Endometrium (tissue), 2 donors: ENCODE measurements at regions not wholly inside any gene's neighbourhood (a gene's known extent, or its start where the extent isn't known, plus 50 kb on each side); places are given as distances from the start of the nearest gene placed in this dataset.
"Not testable (repeated sequence)": the region's sequence is repeated elsewhere in the genome, so short reads cannot be mapped to it uniquely, and the experiment has no call there.

Experiments used
- FAIRE-seq: peaks from 2 replicates; lab custom pipeline; 2012; peaks lifted over from hg19 to GRCh38; lab: Jason Lieb, UNC
- donor health status: control.
- donor health status: control.

GRCh38 chr6:169980826-169981450 lies 229.5 kb downstream of the ERMARD start:
- FAIRE-seq, result no peak

GRCh38 chr6:169979873-169980432 lies 228.5 kb downstream of the ERMARD start:
- FAIRE-seq, result no peak

GRCh38 chr6:169978615-169979161 lies 227.3 kb downstream of the ERMARD start:
- no peak for FAIRE-seq

- no peak for FAIRE-seq
These were observed 226.2 kb downstream of the ERMARD start for GRCh38 chr6:169977434-169978265.

GRCh38 chr6:169976301-169977081 lies 225.1 kb downstream of the ERMARD start:
- FAIRE-seq, result no peak

GRCh38 chr6:169975701-169976100 lies 224.3 kb downstream of the ERMARD start:
- FAIRE-seq, result no peak

GRCh38 chr6:169975286-169975685 lies 223.9 kb downstream of the ERMARD start:
- no peak for FAIRE-seq

- no peak for FAIRE-seq
These were observed 223.2 kb downstream of the ERMARD start for GRCh38 chr6:169974663-169975062.

GRCh38 chr6:169973588-169974467 lies 222.4 kb downstream of the ERMARD start:
- not testable (repeated sequence) for FAIRE-seq

GRCh38 chr6:169972736-169973135 lies 221.3 kb downstream of the ERMARD start:
- no peak for FAIRE-seq

- FAIRE-seq, result no peak
These were observed 220.8 kb downstream of the ERMARD start for GRCh38 chr6:169972101-169972651.

GRCh38 chr6:169971081-169971861 lies 219.8 kb downstream of the ERMARD start:
- FAIRE-seq, result no peak

- no peak for FAIRE-seq
These were observed 219.0 kb downstream of the ERMARD start for GRCh38 chr6:169970306-169970988.

GRCh38 chr6:169969372-169970099 lies 218.1 kb downstream of the ERMARD start:
- FAIRE-seq, result no peak

GRCh38 chr6:169968541-169969270 lies 217.3 kb downstream of the ERMARD start:
- FAIRE-seq, result no peak

- no peak for FAIRE-seq
These were observed 216.3 kb downstream of the ERMARD start for GRCh38 chr6:169967687-169968086.

- FAIRE-seq, result no peak
These were observed 215.1 kb downstream of the ERMARD start for GRCh38 chr6:169966312-169967181.
